ENCODE measurements at regions not wholly inside any gene's neighbourhood (a gene's known extent, or its start where the extent isn't known, plus 50 kb on each side); places are given as distances from the start of the nearest gene placed in this dataset.

GRCh38 chr3:82508-82907, 114.1 kb upstream of the CHL1 start:
- Histone ChIP-seq H3K4me1 (ENCODE audit: control insufficient read depth, insufficient read depth, low read length) (no peaks in the 10 kb centered on the region), H3K4me3 (ENCODE audit: low read length) (no peak overlapping the region), H3K27me3 (ENCODE audit: control insufficient read depth, insufficient read depth) (no peaks in the 10 kb centered on the region), H3K9me3 (ENCODE audit: control insufficient read depth, low read length) (no peaks in the 10 kb centered on the region), H3K27ac (ENCODE audit: low read length) (no peak overlapping the region)
- DNase-seq = no peak
- WGBS = 59% methylated on average over 2 of the region's 2 CpGs
- no peak for ATAC-seq
- intact Hi-C loops (cut with DNase I) = no loop called here

- no peaks in the 10 kb centered on the region for H3K4me1 ChIP-seq (ENCODE audit: control insufficient read depth, insufficient read depth, low read length)
- intact Hi-C loops (cut with DNase I) = no loop called here
- ATAC-seq (no peak), DNase-seq (no peak)
- H3K27me3 ChIP-seq (ENCODE audit: control insufficient read depth, insufficient read depth) = no peaks in the 10 kb centered on the region
- H3K27ac ChIP-seq (ENCODE audit: low read length) = no peak overlapping the region
- WGBS = 85% methylated on average over 2 of the region's 2 CpGs
- H3K4me3 ChIP-seq (ENCODE audit: low read length) = no peak overlapping the region
- no peaks in the 10 kb centered on the region for H3K9me3 ChIP-seq (ENCODE audit: control insufficient read depth, low read length)
Measured at GRCh38 chr3:83096-83495, 113.5 kb upstream of the CHL1 start.

GRCh38 chr3:85180-85579, 111.4 kb upstream of the CHL1 start:
- no peak overlapping the region for H3K27ac ChIP-seq (ENCODE audit: low read length)
- H3K27me3 ChIP-seq (ENCODE audit: control insufficient read depth, insufficient read depth) = no peaks in the 10 kb centered on the region
- no peak overlapping the region for H3K4me3 ChIP-seq (ENCODE audit: low read length)
- WGBS = 73% methylated on average over 2 of the region's 2 CpGs
- intact Hi-C loops (cut with DNase I) = no loop called here
- ATAC-seq (no peak), DNase-seq (no peak)
- no peaks in the 10 kb centered on the region for H3K9me3 ChIP-seq (ENCODE audit: control insufficient read depth, low read length)
- H3K4me1 ChIP-seq (ENCODE audit: control insufficient read depth, insufficient read depth, low read length) = no peaks in the 10 kb centered on the region

GRCh38 chr3:88267-88666, 108.3 kb upstream of the CHL1 start:
- intact Hi-C loops (cut with DNase I) = no loop called here
- Histone ChIP-seq H3K9me3 (ENCODE audit: control insufficient read depth, low read length) (no peaks in the 10 kb centered on the region), H3K27ac (ENCODE audit: low read length) (no peak overlapping the region), H3K27me3 (ENCODE audit: control insufficient read depth, insufficient read depth) (no peaks in the 10 kb centered on the region), H3K4me3 (ENCODE audit: low read length) (no peak overlapping the region), H3K4me1 (ENCODE audit: control insufficient read depth, insufficient read depth, low read length) (no peaks in the 10 kb centered on the region)
- DNase-seq = no peak
- no peak for ATAC-seq
- 57% methylated on average over 1 of the region's 1 CpG for WGBS

- Histone ChIP-seq H3K4me3 (ENCODE audit: low read length) (no peak overlapping the region), H3K9me3 (ENCODE audit: control insufficient read depth, low read length) (no peaks in the 10 kb centered on the region), H3K4me1 (ENCODE audit: control insufficient read depth, insufficient read depth, low read length) (no peaks in the 10 kb centered on the region), H3K27me3 (ENCODE audit: control insufficient read depth, insufficient read depth) (no peaks in the 10 kb centered on the region), H3K27ac (ENCODE audit: low read length) (no peak overlapping the region)
- intact Hi-C loops (cut with DNase I) = no loop called here
- no peak for DNase-seq
- WGBS = 78% methylated on average over 7 of the region's 7 CpGs
- ATAC-seq = no peak
Measured at GRCh38 chr3:93746-94145, 102.8 kb upstream of the CHL1 start.

GRCh38 chr3:96259-96658, 100.3 kb upstream of the CHL1 start:
- intact Hi-C loops (cut with DNase I) = no loop called here
- ATAC-seq = no peak
- Histone ChIP-seq H3K4me3 (ENCODE audit: low read length) (no peak overlapping the region), H3K4me1 (ENCODE audit: control insufficient read depth, insufficient read depth, low read length) (no peaks in the 10 kb centered on the region), H3K9me3 (ENCODE audit: control insufficient read depth, low read length) (no peaks in the 10 kb centered on the region), H3K27me3 (ENCODE audit: control insufficient read depth, insufficient read depth) (no peaks in the 10 kb centered on the region), H3K27ac (ENCODE audit: low read length) (no peak overlapping the region)
- WGBS = 74% methylated on average over 4 of the region's 4 CpGs
- no peak for DNase-seq

GRCh38 chr3:97417-98258, 98.9 kb upstream of the CHL1 start:
- no peak for ATAC-seq
- no peak for DNase-seq
- Histone ChIP-seq H3K4me1 (ENCODE audit: control insufficient read depth, insufficient read depth, low read length) (no peaks in the 10 kb centered on the region), H3K27ac (ENCODE audit: low read length) (no peak overlapping the region), H3K4me3 (ENCODE audit: low read length) (no peak overlapping the region), H3K27me3 (ENCODE audit: control insufficient read depth, insufficient read depth) (no peaks in the 10 kb centered on the region), H3K9me3 (ENCODE audit: control insufficient read depth, low read length) (no peaks in the 10 kb centered on the region)
- intact Hi-C loops (cut with DNase I) = no loop called here
- 66% methylated on average over 8 of the region's 8 CpGs for WGBS

GRCh38 chr3:98259-98654, 98.3 kb upstream of the CHL1 start:
- Histone ChIP-seq H3K9me3 (ENCODE audit: control insufficient read depth, low read length) (no peaks in the 10 kb centered on the region), H3K27ac (ENCODE audit: low read length) (no peak overlapping the region), H3K4me3 (ENCODE audit: low read length) (no peak overlapping the region), H3K27me3 (ENCODE audit: control insufficient read depth, insufficient read depth) (no peaks in the 10 kb centered on the region), H3K4me1 (ENCODE audit: control insufficient read depth, insufficient read depth, low read length) (no peaks in the 10 kb centered on the region)
- WGBS = 51% methylated on average over 5 of the region's 5 CpGs
- no peak for ATAC-seq
- intact Hi-C loops (cut with DNase I) = no loop called here
- no peak for DNase-seq

- intact Hi-C loops (cut with DNase I) = no loop called here
- Histone ChIP-seq H3K4me1 (ENCODE audit: control insufficient read depth, insufficient read depth, low read length) (no peaks in the 10 kb centered on the region), H3K4me3 (ENCODE audit: low read length) (no peak overlapping the region), H3K9me3 (ENCODE audit: control insufficient read depth, low read length) (no peaks in the 10 kb centered on the region), H3K27me3 (ENCODE audit: control insufficient read depth, insufficient read depth) (no peaks in the 10 kb centered on the region), H3K27ac (ENCODE audit: low read length) (no peak overlapping the region)
- no peak for DNase-seq
- ATAC-seq = no peak
- WGBS = 44% methylated on average over 5 of the region's 5 CpGs
Measured at GRCh38 chr3:99506-99905, 97.1 kb upstream of the CHL1 start.

- Histone ChIP-seq H3K27me3 (ENCODE audit: control insufficient read depth, insufficient read depth) (no peaks in the 10 kb centered on the region), H3K27ac (ENCODE audit: low read length) (no peak overlapping the region), H3K4me1 (ENCODE audit: control insufficient read depth, insufficient read depth, low read length) (peaks cover 2% of the 10 kb centered on the region), H3K4me3 (ENCODE audit: low read length) (no peak overlapping the region), H3K9me3 (ENCODE audit: control insufficient read depth, low read length) (no peaks in the 10 kb centered on the region)
- intact Hi-C loops (cut with DNase I) = no loop called here
- DNase-seq (no peak), ATAC-seq (no peak)
- 69% methylated on average over 4 of the region's 4 CpGs for WGBS
Measured at GRCh38 chr3:102484-102883, 94.1 kb upstream of the CHL1 start.

GRCh38 chr3:103991-104390, 92.6 kb upstream of the CHL1 start:
- no peak overlapping the region for H3K4me3 ChIP-seq (ENCODE audit: low read length)
- no peak for ATAC-seq
- peaks cover 2% of the 10 kb centered on the region for H3K4me1 ChIP-seq (ENCODE audit: control insufficient read depth, insufficient read depth, low read length)
- H3K27me3 ChIP-seq (ENCODE audit: control insufficient read depth, insufficient read depth) = no peaks in the 10 kb centered on the region
- intact Hi-C loops (cut with DNase I) = no loop called here
- 90% methylated on average over 2 of the region's 2 CpGs for WGBS
- H3K9me3 ChIP-seq (ENCODE audit: control insufficient read depth, low read length) = no peaks in the 10 kb centered on the region
- no peak overlapping the region for H3K27ac ChIP-seq (ENCODE audit: low read length)
- DNase-seq = no peak

- Histone ChIP-seq H3K9me3 (ENCODE audit: control insufficient read depth, low read length) (no peaks in the 10 kb centered on the region), H3K27me3 (ENCODE audit: control insufficient read depth, insufficient read depth) (no peaks in the 10 kb centered on the region), H3K4me1 (ENCODE audit: control insufficient read depth, insufficient read depth, low read length) (peaks cover 2% of the 10 kb centered on the region), H3K4me3 (ENCODE audit: low read length) (no peak overlapping the region), H3K27ac (ENCODE audit: low read length) (no peak overlapping the region)
- ATAC-seq = no peak
- no peak for DNase-seq
- intact Hi-C loops (cut with DNase I) = no loop called here
- 57% methylated on average over 5 of the region's 5 CpGs for WGBS
Measured at GRCh38 chr3:105585-105984, 91.0 kb upstream of the CHL1 start.
